ENCODE measurements at regions not wholly inside any gene's neighbourhood (a gene's known extent, or its start where the extent isn't known, plus 50 kb on each side); places are given as distances from the start of the nearest gene placed in this dataset.

DNA sequence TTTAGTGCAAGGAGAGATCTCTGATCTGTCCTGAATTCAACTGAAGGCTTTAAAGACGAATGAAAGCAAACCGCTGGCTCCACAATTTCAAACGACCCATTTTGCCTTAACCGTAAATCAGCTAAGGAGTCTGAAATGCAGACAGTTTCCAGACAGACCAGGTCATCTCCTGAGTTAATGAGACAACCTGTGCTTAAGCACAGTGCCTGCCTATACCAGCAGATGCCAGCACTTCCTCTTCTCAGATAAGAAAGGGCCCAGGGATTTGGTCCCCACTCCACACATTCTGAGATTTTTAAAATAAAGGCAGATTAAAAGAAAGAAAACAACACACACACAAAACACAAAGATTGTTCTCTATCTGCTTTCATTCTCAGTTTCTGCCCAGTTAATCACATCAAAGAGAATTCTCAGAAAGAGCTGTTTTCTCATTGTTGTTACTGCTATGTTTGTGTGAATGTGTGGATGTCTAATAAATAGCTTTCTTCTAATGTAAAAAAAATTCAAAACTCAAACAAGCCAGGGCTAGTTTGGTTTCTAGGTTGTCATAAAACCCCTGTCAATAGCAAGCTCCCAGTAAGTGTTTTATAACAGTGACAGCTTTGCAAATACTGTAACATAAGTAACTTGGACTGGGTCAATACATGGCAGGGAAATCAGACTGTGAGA lies 157.7 kb upstream of the SLC24A2 start (continued):
- TF ChIP-seq, protein P1, sequence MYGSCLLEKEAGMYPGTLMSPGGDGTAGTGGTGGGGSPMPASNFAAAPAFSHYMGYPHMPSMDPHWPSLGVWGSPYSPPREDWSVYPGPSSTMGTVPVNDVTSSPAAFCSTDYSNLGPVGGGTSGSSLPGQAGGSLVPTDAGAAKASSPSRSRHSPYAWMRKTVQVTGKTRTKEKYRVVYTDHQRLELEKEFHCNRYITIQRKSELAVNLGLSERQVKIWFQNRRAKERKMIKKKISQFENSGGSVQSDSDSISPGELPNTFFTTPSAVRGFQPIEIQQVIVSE (CRISPR knock-in tag; IDR thresholded peaks at IDR 0.05; ENCODE audit: borderline replicate concordance): no peak
- TF ChIP-seq, protein P2, sequence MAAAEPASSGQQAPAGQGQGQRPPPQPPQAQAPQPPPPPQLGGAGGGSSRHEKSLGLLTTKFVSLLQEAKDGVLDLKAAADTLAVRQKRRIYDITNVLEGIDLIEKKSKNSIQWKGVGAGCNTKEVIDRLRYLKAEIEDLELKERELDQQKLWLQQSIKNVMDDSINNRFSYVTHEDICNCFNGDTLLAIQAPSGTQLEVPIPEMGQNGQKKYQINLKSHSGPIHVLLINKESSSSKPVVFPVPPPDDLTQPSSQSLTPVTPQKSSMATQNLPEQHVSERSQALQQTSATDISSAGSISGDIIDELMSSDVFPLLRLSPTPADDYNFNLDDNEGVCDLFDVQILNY (CRISPR knock-in tag; IDR thresholded peaks at IDR 0.05): no peak
- TF ChIP-seq CREM (CRISPR knock-in tag; IDR thresholded peaks at IDR 0.05) (no peak), MYBL2 (CRISPR knock-in tag; IDR thresholded peaks at IDR 0.05) (no peak)

DNA sequence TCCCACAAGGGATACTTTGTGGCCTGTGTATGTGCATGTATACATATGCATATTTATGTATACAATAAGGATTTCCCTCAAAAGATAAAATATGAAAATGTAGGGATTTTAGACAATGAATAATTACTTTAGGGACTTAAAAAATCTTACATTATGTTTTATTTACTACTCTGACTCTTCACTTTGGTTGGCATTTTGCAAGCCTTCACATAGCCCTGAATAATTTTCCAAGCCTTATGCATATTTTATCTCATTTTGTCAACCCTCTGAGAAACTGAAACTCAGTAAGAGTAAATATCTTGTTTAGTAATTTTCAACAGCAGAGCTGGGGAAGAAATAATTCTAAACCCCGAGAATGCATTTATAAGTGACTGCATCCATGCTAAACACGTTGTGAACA lies 153.0 kb upstream of the SLC24A2 start:
- POLR2A ChIA-PET: no interaction called here
- H3K36me3 Mint-ChIP-seq: no peaks in the 10 kb centered on the region
- no peaks in the 10 kb centered on the region for H3K9me3 Mint-ChIP-seq
- H3K4me1 Mint-ChIP-seq: peaks cover 17% of the 10 kb centered on the region
- no peak overlapping the region for H3K27ac Mint-ChIP-seq
- ATAC-seq (no peak), DNase-seq (ENCODE audit: low spot score) (no peak)
- CTCF ChIA-PET: no interaction called here
- no peaks in the 10 kb centered on the region for H3K27me3 Mint-ChIP-seq (ENCODE audit: low read depth)
- no peak for TF ChIP-seq GABPB1 (CRISPR knock-in tag; IDR thresholded peaks at IDR 0.05)
- no peak for TF ChIP-seq NFYB (CRISPR knock-in tag; conservative IDR thresholded peaks at IDR 0.05; ENCODE audit: low read depth)
- no peak for TF ChIP-seq ELF4 (CRISPR knock-in tag; IDR thresholded peaks at IDR 0.05; ENCODE audit: low read depth)
- TF ChIP-seq, protein P3, sequence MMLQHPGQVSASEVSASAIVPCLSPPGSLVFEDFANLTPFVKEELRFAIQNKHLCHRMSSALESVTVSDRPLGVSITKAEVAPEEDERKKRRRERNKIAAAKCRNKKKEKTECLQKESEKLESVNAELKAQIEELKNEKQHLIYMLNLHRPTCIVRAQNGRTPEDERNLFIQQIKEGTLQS (CRISPR knock-in tag; conservative IDR thresholded peaks at IDR 0.05): no peak
- TF ChIP-seq ZNF138 (CRISPR knock-in tag; conservative IDR thresholded peaks at IDR 0.05): no peak
- TF ChIP-seq FOXJ3 (CRISPR knock-in tag; IDR thresholded peaks at IDR 0.05; ENCODE audit: borderline replicate concordance): no peak
- TF ChIP-seq ZNF121 (CRISPR knock-in tag; IDR thresholded peaks at IDR 0.05): no peak
- no peak for TF ChIP-seq NR1H2 (CRISPR knock-in tag; IDR thresholded peaks at IDR 0.05)
- TF ChIP-seq ZNF671 (CRISPR knock-in tag; IDR thresholded peaks at IDR 0.05): no peak
- TF ChIP-seq, protein P4, sequence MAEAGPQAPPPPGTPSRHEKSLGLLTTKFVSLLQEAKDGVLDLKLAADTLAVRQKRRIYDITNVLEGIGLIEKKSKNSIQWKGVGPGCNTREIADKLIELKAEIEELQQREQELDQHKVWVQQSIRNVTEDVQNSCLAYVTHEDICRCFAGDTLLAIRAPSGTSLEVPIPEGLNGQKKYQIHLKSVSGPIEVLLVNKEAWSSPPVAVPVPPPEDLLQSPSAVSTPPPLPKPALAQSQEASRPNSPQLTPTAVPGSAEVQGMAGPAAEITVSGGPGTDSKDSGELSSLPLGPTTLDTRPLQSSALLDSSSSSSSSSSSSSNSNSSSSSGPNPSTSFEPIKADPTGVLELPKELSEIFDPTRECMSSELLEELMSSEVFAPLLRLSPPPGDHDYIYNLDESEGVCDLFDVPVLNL (CRISPR knock-in tag; IDR thresholded peaks at IDR 0.05; ENCODE audit: borderline replicate concordance, low read depth): no peak
- no peak overlapping the region for H3K4me3 Mint-ChIP-seq

DNA sequence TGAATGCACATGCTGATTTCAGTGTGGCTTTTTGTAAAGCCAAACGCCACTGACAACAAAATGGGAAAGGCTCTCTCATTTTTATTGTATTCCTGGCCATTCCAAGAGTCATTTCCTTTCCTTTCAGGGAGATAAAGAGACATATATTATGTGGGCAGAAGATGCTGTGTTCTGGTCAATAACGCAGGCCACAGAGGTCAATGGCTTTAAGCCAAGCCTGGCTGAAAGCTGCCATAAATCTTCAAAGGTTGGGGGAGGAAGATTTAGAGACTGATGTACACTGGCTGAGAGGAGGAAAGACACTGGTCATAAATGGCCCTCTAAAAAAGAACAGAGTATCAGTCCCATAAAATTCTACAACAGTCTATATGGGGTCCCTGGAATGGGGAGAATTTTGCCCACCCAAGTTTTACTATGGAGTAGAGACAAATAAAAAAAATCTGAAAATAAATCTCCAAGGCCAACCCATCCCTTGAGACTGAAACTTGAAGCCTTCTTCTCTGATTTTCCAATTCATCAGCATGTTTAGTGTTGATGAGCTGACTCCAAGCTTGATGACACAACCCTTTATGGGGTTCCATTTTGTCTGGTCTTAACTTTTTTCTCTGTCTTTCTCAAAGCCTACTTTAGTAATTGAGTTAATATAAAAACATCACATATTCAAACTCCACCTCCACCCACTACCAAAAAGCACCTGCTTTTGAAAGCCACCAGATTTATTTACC lies 152.1 kb upstream of the SLC24A2 start:
- no peaks in the 10 kb centered on the region for H3K27me3 Mint-ChIP-seq (ENCODE audit: low read depth)
- no peaks in the 10 kb centered on the region for H3K9me3 Mint-ChIP-seq
- POLR2A ChIA-PET: no interaction called here
- H3K36me3 Mint-ChIP-seq: no peaks in the 10 kb centered on the region
- CTCF ChIA-PET: no interaction called here
- ATAC-seq (no peak), DNase-seq (ENCODE audit: low spot score) (no peak)
- H3K27ac Mint-ChIP-seq: no peak overlapping the region
- peaks cover 15% of the 10 kb centered on the region for H3K4me1 Mint-ChIP-seq
- no peak overlapping the region for H3K4me3 Mint-ChIP-seq
- TF ChIP-seq, protein P5, sequence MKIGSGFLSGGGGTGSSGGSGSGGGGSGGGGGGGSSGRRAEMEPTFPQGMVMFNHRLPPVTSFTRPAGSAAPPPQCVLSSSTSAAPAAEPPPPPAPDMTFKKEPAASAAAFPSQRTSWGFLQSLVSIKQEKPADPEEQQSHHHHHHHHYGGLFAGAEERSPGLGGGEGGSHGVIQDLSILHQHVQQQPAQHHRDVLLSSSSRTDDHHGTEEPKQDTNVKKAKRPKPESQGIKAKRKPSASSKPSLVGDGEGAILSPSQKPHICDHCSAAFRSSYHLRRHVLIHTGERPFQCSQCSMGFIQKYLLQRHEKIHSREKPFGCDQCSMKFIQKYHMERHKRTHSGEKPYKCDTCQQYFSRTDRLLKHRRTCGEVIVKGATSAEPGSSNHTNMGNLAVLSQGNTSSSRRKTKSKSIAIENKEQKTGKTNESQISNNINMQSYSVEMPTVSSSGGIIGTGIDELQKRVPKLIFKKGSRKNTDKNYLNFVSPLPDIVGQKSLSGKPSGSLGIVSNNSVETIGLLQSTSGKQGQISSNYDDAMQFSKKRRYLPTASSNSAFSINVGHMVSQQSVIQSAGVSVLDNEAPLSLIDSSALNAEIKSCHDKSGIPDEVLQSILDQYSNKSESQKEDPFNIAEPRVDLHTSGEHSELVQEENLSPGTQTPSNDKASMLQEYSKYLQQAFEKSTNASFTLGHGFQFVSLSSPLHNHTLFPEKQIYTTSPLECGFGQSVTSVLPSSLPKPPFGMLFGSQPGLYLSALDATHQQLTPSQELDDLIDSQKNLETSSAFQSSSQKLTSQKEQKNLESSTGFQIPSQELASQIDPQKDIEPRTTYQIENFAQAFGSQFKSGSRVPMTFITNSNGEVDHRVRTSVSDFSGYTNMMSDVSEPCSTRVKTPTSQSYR (CRISPR knock-in tag; IDR thresholded peaks at IDR 0.05): no peak
- TF ChIP-seq, protein P6, sequence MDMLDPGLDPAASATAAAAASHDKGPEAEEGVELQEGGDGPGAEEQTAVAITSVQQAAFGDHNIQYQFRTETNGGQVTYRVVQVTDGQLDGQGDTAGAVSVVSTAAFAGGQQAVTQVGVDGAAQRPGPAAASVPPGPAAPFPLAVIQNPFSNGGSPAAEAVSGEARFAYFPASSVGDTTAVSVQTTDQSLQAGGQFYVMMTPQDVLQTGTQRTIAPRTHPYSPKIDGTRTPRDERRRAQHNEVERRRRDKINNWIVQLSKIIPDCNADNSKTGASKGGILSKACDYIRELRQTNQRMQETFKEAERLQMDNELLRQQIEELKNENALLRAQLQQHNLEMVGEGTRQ (CRISPR knock-in tag; IDR thresholded peaks at IDR 0.05): no peak
- TF ChIP-seq MYBL2 (CRISPR knock-in tag; IDR thresholded peaks at IDR 0.05): no peak
- TF ChIP-seq SMAD4 (CRISPR knock-in tag; IDR thresholded peaks at IDR 0.05): no peak
- TF ChIP-seq ETV6 (CRISPR knock-in tag; IDR thresholded peaks at IDR 0.05): no peak
- TF ChIP-seq ZNF396 (CRISPR knock-in tag; IDR thresholded peaks at IDR 0.05; ENCODE audit: borderline replicate concordance): no peak
- TF ChIP-seq, protein P7, sequence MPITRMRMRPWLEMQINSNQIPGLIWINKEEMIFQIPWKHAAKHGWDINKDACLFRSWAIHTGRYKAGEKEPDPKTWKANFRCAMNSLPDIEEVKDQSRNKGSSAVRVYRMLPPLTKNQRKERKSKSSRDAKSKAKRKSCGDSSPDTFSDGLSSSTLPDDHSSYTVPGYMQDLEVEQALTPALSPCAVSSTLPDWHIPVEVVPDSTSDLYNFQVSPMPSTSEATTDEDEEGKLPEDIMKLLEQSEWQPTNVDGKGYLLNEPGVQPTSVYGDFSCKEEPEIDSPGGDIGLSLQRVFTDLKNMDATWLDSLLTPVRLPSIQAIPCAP (CRISPR knock-in tag; IDR thresholded peaks at IDR 0.05): no peak
- TF ChIP-seq, protein P8, sequence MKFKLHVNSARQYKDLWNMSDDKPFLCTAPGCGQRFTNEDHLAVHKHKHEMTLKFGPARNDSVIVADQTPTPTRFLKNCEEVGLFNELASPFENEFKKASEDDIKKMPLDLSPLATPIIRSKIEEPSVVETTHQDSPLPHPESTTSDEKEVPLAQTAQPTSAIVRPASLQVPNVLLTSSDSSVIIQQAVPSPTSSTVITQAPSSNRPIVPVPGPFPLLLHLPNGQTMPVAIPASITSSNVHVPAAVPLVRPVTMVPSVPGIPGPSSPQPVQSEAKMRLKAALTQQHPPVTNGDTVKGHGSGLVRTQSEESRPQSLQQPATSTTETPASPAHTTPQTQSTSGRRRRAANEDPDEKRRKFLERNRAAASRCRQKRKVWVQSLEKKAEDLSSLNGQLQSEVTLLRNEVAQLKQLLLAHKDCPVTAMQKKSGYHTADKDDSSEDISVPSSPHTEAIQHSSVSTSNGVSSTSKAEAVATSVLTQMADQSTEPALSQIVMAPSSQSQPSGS (CRISPR knock-in tag; IDR thresholded peaks at IDR 0.05; ENCODE audit: borderline replicate concordance, low read depth): no peak
- no peak for TF ChIP-seq EMX1 (CRISPR knock-in tag; IDR thresholded peaks at IDR 0.05)
- TF ChIP-seq NR1H2 (CRISPR knock-in tag; IDR thresholded peaks at IDR 0.05): no peak
- no peak for TF ChIP-seq ZNF317 (CRISPR knock-in tag; IDR thresholded peaks at IDR 0.05; ENCODE audit: borderline replicate concordance, low read depth)
